ENCODE measurements at regions not wholly inside any gene's neighbourhood (a gene's known extent, or its start where the extent isn't known, plus 50 kb on each side); places are given as distances from the start of the nearest gene placed in this dataset.
"Not testable (repeated sequence)": the region's sequence is repeated elsewhere in the genome, so short reads cannot be mapped to it uniquely, and the experiment has no call there.

- not testable (repeated sequence) for H3K4me3 Mint-ChIP-seq
Observed at GRCh38 chr9:41779897-41780406, 349.3 kb downstream of the CNTNAP3B start.

GRCh38 chr9:41779192-41779591 is 350.0 kb downstream of the CNTNAP3B start:
- peaks cover 11% of the 10 kb centered on the region for H3F3A ChIP-seq (ENCODE audit: low read depth)
- H3K4me3 ChIP-seq; H3K4me1 Mint-ChIP-seq; H3K27me3 ChIP-seq; H3K9me3 Mint-ChIP-seq; H3K9me3 ChIP-seq (ENCODE audit: low read depth); H3K27ac Mint-ChIP-seq; H3K4me3 Mint-ChIP-seq; H3K27ac ChIP-seq; H3K79me2 ChIP-seq (ENCODE audit: low read depth); H2AFZ ChIP-seq (replicated peaks); DNase-seq (ENCODE audit: low spot score); H4K20me1 ChIP-seq (ENCODE audit: low read depth); H3K36me3 Mint-ChIP-seq; H3K36me3 ChIP-seq; H3K4me2 ChIP-seq; H3K4me1 ChIP-seq; H3K9ac ChIP-seq; H3K27me3 Mint-ChIP-seq (ENCODE audit: insufficient read depth, low read depth): not testable (repeated sequence)

More at GRCh38 chr9:41779897-41780406, 349.3 kb downstream of the CNTNAP3B start:
- not testable (repeated sequence) for H3K4me1 ChIP-seq; H3K27ac Mint-ChIP-seq; H3K36me3 Mint-ChIP-seq; H3K9ac ChIP-seq; H3K27me3 ChIP-seq; H3K4me1 Mint-ChIP-seq; H3K9me3 ChIP-seq (ENCODE audit: low read depth); H3K4me2 ChIP-seq; H3K27me3 Mint-ChIP-seq (ENCODE audit: insufficient read depth, low read depth); H3K4me3 ChIP-seq; DNase-seq (ENCODE audit: low spot score); H4K20me1 ChIP-seq (ENCODE audit: low read depth); H3K79me2 ChIP-seq (ENCODE audit: low read depth); H3K36me3 ChIP-seq; H3K9me3 Mint-ChIP-seq; H3K27ac ChIP-seq; H2AFZ ChIP-seq (replicated peaks)
- H3F3A ChIP-seq (ENCODE audit: low read depth), result peaks cover 11% of the 10 kb centered on the region

GRCh38 chr9:41778535-41779071 is 350.6 kb downstream of the CNTNAP3B start:
- not testable (repeated sequence) for H4K20me1 ChIP-seq (ENCODE audit: low read depth); H2AFZ ChIP-seq (replicated peaks); DNase-seq (ENCODE audit: low spot score); H3K4me3 ChIP-seq; H3K27me3 Mint-ChIP-seq (ENCODE audit: insufficient read depth, low read depth); H3K9me3 Mint-ChIP-seq; H3K4me3 Mint-ChIP-seq; H3K36me3 ChIP-seq; H3K4me1 ChIP-seq; H3K4me1 Mint-ChIP-seq; H3K27ac Mint-ChIP-seq; H3K27me3 ChIP-seq; H3K9me3 ChIP-seq (ENCODE audit: low read depth); H3K36me3 Mint-ChIP-seq; H3K9ac ChIP-seq; H3K4me2 ChIP-seq; H3K27ac ChIP-seq; H3K79me2 ChIP-seq (ENCODE audit: low read depth)
- H3F3A ChIP-seq (ENCODE audit: low read depth), result peaks cover 11% of the 10 kb centered on the region

GRCh38 chr9:41777536-41777935 is 351.7 kb downstream of the CNTNAP3B start:
- H3K27me3 ChIP-seq; H3K4me1 Mint-ChIP-seq; H3K9me3 Mint-ChIP-seq; DNase-seq (ENCODE audit: low spot score); H3K9me3 ChIP-seq (ENCODE audit: low read depth); H3K4me1 ChIP-seq; H3K36me3 ChIP-seq; H3K27ac ChIP-seq; H3K27ac Mint-ChIP-seq; H3K4me2 ChIP-seq; H3K27me3 Mint-ChIP-seq (ENCODE audit: insufficient read depth, low read depth); H3K9ac ChIP-seq; H2AFZ ChIP-seq (replicated peaks); H4K20me1 ChIP-seq (ENCODE audit: low read depth); H3K4me3 ChIP-seq; H3K4me3 Mint-ChIP-seq; H3K79me2 ChIP-seq (ENCODE audit: low read depth); H3K36me3 Mint-ChIP-seq: not testable (repeated sequence)
- H3F3A ChIP-seq (ENCODE audit: low read depth), result peaks cover 11% of the 10 kb centered on the region

GRCh38 chr9:41772541-41772940 is 356.7 kb downstream of the CNTNAP3B start:
- H3K27me3 ChIP-seq; H3K9me3 ChIP-seq (ENCODE audit: low read depth); DNase-seq (ENCODE audit: low spot score); H3K27me3 Mint-ChIP-seq (ENCODE audit: insufficient read depth, low read depth); H3K27ac ChIP-seq; H3F3A ChIP-seq (ENCODE audit: low read depth); H3K9ac ChIP-seq; H3K36me3 Mint-ChIP-seq; H3K9me3 Mint-ChIP-seq; H3K36me3 ChIP-seq; H4K20me1 ChIP-seq (ENCODE audit: low read depth); H3K4me1 Mint-ChIP-seq; H3K4me2 ChIP-seq; H3K4me1 ChIP-seq; H3K4me3 ChIP-seq; H3K27ac Mint-ChIP-seq; H2AFZ ChIP-seq (replicated peaks); H3K79me2 ChIP-seq (ENCODE audit: low read depth); H3K4me3 Mint-ChIP-seq: not testable (repeated sequence)

- H3K27ac Mint-ChIP-seq; H3K4me3 ChIP-seq; H3K4me1 Mint-ChIP-seq; DNase-seq (ENCODE audit: low spot score); H4K20me1 ChIP-seq (ENCODE audit: low read depth); H3K9me3 Mint-ChIP-seq; H3K4me1 ChIP-seq; H3F3A ChIP-seq (ENCODE audit: low read depth); H3K9ac ChIP-seq; H3K4me3 Mint-ChIP-seq; H3K36me3 ChIP-seq; H3K27ac ChIP-seq; H3K27me3 ChIP-seq; H3K36me3 Mint-ChIP-seq; H3K9me3 ChIP-seq (ENCODE audit: low read depth); H3K27me3 Mint-ChIP-seq (ENCODE audit: insufficient read depth, low read depth); H3K79me2 ChIP-seq (ENCODE audit: low read depth); H2AFZ ChIP-seq (replicated peaks); H3K4me2 ChIP-seq: not testable (repeated sequence)
Observed at GRCh38 chr9:41771693-41772092, 357.5 kb downstream of the CNTNAP3B start.

GRCh38 chr9:41754822-41755221 is 374.4 kb downstream of the CNTNAP3B start:
- not testable (repeated sequence) for H3K79me2 ChIP-seq (ENCODE audit: low read depth); H3K36me3 Mint-ChIP-seq; H3K9me3 Mint-ChIP-seq; H3K27me3 ChIP-seq; H3K4me1 Mint-ChIP-seq; H2AFZ ChIP-seq (replicated peaks); H3K4me3 Mint-ChIP-seq; H3K36me3 ChIP-seq; DNase-seq (ENCODE audit: low spot score); H3K27ac Mint-ChIP-seq; H3F3A ChIP-seq (ENCODE audit: low read depth); H4K20me1 ChIP-seq (ENCODE audit: low read depth); H3K4me3 ChIP-seq; H3K4me1 ChIP-seq; H3K9me3 ChIP-seq (ENCODE audit: low read depth); H3K4me2 ChIP-seq; H3K9ac ChIP-seq; H3K27ac ChIP-seq; H3K27me3 Mint-ChIP-seq (ENCODE audit: insufficient read depth, low read depth)

- H3K27me3 ChIP-seq; DNase-seq (ENCODE audit: low spot score); H3K4me1 Mint-ChIP-seq; H4K20me1 ChIP-seq (ENCODE audit: low read depth); H3K9me3 Mint-ChIP-seq; H3K4me3 ChIP-seq; H3K4me2 ChIP-seq; H3K36me3 ChIP-seq; H3K27ac ChIP-seq; H3K9me3 ChIP-seq (ENCODE audit: low read depth); H3K4me3 Mint-ChIP-seq; H3K9ac ChIP-seq; H3K36me3 Mint-ChIP-seq; H3K27me3 Mint-ChIP-seq (ENCODE audit: insufficient read depth, low read depth); H2AFZ ChIP-seq (replicated peaks); H3K4me1 ChIP-seq; H3K79me2 ChIP-seq (ENCODE audit: low read depth); H3K27ac Mint-ChIP-seq; H3F3A ChIP-seq (ENCODE audit: low read depth): not testable (repeated sequence)
Observed at GRCh38 chr9:41754403-41754802, 374.8 kb downstream of the CNTNAP3B start.

All from neural progenitor cell (in vitro differentiated cells).